Subcutaneous abdominal adipose tissue (tissue), 5 donors: ENCODE measurements at regions not wholly inside any gene's neighbourhood (a gene's known extent, or its start where the extent isn't known, plus 50 kb on each side); places are given as distances from the start of the nearest gene placed in this dataset.

Experiments used
- H3K27ac ChIP-seq: one replicate; pipeline ENCODE4 v1.7.0; 2013; ENCODE audit warnings: low read depth, mild to moderate bottlenecking, inconsistent platforms, low read length, moderate library complexity
- H3K27me3 ChIP-seq, 5 donors: one replicate each; pipeline ENCODE4 v1.7.0; 2013; ENCODE audit warnings: low read length in 5 of 5, inconsistent platforms in 1 of 5; ENCODE audit not compliant: control insufficient read depth in 5 of 5, insufficient read depth in 4 of 5
- H3K36me3 ChIP-seq, 5 donors: one replicate each; pipeline ENCODE4 v1.7.0; 2013; ENCODE audit warnings: low read length in 5 of 5; ENCODE audit not compliant: control insufficient read depth in 5 of 5, insufficient read depth in 5 of 5
- H3K4me1 ChIP-seq, 5 donors: one replicate each; pipeline ENCODE4 v1.7.0; 2013; ENCODE audit warnings: low read length in 5 of 5, mild to moderate bottlenecking in 3 of 5, moderate library complexity in 1 of 5; ENCODE audit not compliant: control insufficient read depth in 5 of 5, insufficient read depth in 5 of 5
- H3K4me3 ChIP-seq, 5 donors: one replicate each; pipeline ENCODE4 v1.7.0; 2013; ENCODE audit warnings: low read length in 5 of 5, low read depth in 1 of 5
- H3K9ac ChIP-seq, 5 donors: one replicate each; pipeline ENCODE4 v1.7.0; 2013; ENCODE audit warnings: low read length in 5 of 5, mild to moderate bottlenecking in 4 of 5, moderate library complexity in 3 of 5
- H3K9me3 ChIP-seq, 5 donors: one replicate each; pipeline ENCODE4 v1.7.0; 2013; ENCODE audit warnings: low read length in 5 of 5; ENCODE audit not compliant: control insufficient read depth in 5 of 5
- donor health status: healthy.
- donor health status: healthy.
- donor health status: healthy.
- donor health status: healthy.
- donor health status: healthy.

DNA sequence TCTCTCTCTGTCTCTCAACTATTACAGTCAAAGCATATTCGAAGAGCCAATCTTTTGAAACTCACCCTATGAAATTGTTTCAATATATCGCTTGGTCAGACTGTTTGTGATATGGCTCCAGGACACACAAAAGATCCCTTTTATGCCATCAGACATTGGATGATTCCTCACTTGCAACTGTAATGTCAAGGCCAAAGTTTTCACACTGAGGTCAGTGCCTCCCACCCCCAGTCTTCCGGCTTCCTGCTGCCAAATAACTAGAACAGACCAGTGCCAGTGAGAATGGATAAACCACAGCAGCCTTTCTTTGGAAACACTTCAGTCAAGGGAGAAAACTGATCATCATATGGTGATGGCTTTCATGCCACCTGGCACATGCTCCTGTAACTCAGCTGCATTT lies 321.9 kb upstream of the ZFHX3 start:
- no peak overlapping the region for H3K9ac ChIP-seq
- H3K9me3 ChIP-seq, result no peaks in the 10 kb centered on the region
- H3K4me1 ChIP-seq, result no peaks in the 10 kb centered on the region
- no peak overlapping the region for H3K27ac ChIP-seq
- no peaks in the 10 kb centered on the region for H3K36me3 ChIP-seq
- H3K4me3 ChIP-seq, result no peak overlapping the region
- H3K27me3 ChIP-seq, result peaks cover 0 to 4% (median 2%) of the 10 kb centered on the region in 5 donors

DNA sequence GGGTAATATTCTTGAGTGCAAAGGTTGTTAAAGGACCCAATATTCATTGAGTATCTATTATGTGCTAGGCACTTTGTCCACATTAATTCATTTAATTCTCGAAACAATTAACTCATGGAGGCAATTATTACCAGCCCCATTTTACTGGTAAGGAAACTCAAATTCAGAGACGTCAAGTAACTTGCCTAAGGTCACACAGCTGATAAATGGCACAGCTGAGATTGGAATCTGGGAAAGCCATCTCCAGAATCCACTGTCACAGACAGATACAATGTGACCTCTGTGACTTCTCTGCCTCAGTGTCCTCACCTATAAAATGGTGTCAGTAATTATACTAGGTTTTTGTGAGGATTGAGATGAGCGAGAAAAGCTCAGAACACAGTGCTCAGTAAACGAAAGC lies 320.8 kb upstream of the ZFHX3 start:
- no peak overlapping the region for H3K27ac ChIP-seq
- H3K4me1 ChIP-seq, result no peaks in the 10 kb centered on the region
- H3K36me3 ChIP-seq, result no peaks in the 10 kb centered on the region
- H3K9ac ChIP-seq, result no peak overlapping the region
- no peaks in the 10 kb centered on the region for H3K9me3 ChIP-seq
- no peak overlapping the region for H3K4me3 ChIP-seq
- peaks cover 0 to 6% (median 2%) of the 10 kb centered on the region in 5 donors for H3K27me3 ChIP-seq

GRCh38 chr16:73365016-73365551 lies 317.2 kb upstream of the ZFHX3 start:
- Histone ChIP-seq H3K27ac (no peak overlapping the region), H3K9ac (no peak overlapping the region), H3K9me3 (no peaks in the 10 kb centered on the region), H3K4me3 (no peak overlapping the region), H3K27me3 (peaks cover 0 to 6% (median 0%) of the 10 kb centered on the region in 5 donors), H3K36me3 (no peaks in the 10 kb centered on the region), H3K4me1 (no peaks in the 10 kb centered on the region)

DNA sequence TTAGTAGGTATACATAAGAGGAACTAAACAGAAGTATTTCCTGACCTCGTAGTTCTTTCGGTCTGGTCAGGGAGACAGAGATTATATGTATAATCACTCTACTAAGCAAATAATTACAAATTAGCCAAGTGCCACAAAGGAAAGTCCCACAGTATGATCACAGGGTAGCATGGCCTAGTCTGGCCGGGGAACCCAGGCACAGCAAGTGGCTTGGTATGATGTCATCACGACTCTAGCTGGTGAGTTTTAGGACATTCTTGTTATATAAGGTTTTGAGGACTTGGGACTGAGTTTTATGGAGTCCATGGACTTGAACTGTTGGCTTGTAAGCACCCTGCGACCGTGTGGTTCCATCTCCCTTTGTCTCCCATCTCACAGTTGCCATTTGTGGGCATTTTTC lies 316.5 kb upstream of the ZFHX3 start:
- no peak overlapping the region for H3K9ac ChIP-seq
- peaks cover 0 to 6% (median 0%) of the 10 kb centered on the region in 5 donors for H3K27me3 ChIP-seq
- H3K27ac ChIP-seq, result no peak overlapping the region
- H3K9me3 ChIP-seq, result no peaks in the 10 kb centered on the region
- no peak overlapping the region for H3K4me3 ChIP-seq
- H3K36me3 ChIP-seq, result no peaks in the 10 kb centered on the region
- no peaks in the 10 kb centered on the region for H3K4me1 ChIP-seq

DNA sequence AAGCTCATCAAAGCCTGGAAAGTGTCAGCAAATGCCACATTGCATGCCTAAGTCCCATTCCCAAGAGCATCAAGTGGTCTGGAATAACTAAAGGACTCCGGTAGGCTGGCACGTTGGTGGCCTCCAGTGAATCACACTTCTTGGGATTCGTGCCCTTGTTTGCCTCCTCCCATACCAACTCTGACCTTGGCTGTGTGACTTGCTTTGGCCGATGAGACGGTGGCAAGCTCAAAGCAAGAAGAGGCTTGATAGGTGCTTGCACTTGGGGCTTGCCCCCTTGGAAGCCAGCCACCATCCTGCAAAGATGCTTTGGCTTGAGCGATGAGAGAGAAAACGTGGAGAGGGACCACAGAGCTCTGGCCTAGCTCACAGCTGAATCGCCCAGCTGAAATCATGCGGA lies 313.1 kb upstream of the ZFHX3 start:
- no peak overlapping the region for H3K9ac ChIP-seq
- peaks cover 0 to 7% (median 0%) of the 10 kb centered on the region in 5 donors for H3K27me3 ChIP-seq
- no peak overlapping the region for H3K27ac ChIP-seq
- no peaks in the 10 kb centered on the region for H3K9me3 ChIP-seq
- H3K36me3 ChIP-seq, result no peaks in the 10 kb centered on the region
- no peak overlapping the region for H3K4me3 ChIP-seq
- H3K4me1 ChIP-seq, result no peaks in the 10 kb centered on the region

DNA sequence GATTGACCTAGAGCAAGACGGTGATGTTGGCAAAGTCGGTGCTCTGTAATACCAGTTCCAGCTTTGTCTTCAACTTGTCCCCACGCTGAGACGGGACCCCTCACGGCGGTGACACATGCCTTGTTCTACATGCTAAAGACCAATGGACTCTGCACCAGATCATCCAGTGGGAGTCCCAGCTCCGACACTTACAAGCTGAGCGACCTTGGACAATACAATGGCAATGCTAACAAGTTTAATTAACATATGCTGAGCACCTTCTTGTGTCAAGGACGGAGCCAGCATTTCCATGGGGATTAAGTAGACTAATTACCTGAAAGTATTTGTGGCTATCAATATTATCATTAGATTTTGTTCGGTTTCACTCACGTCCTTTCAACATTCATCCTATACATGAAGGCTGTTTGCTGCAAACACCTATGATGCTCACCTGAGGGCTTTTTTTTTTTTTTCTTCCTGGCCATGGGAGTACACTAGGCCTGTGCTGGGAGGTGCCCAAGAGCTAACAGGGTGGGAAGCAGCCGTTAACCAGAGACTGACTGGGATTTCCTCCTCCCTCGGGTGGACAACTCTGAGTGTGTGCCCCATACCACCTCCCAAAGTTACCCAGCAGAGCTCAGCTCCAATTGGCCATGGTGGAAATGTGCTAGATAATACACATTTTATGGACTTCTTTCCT lies 308.6 kb upstream of the ZFHX3 start:
- peaks cover 0 to 12% (median 7%) of the 10 kb centered on the region in 5 donors for H3K27me3 ChIP-seq
- H3K27ac ChIP-seq, result no peak overlapping the region
- no peak overlapping the region for H3K9ac ChIP-seq
- H3K4me1 ChIP-seq, result no peaks in the 10 kb centered on the region
- H3K4me3 ChIP-seq, result no peak overlapping the region
- no peaks in the 10 kb centered on the region for H3K9me3 ChIP-seq
- no peaks in the 10 kb centered on the region for H3K36me3 ChIP-seq

DNA sequence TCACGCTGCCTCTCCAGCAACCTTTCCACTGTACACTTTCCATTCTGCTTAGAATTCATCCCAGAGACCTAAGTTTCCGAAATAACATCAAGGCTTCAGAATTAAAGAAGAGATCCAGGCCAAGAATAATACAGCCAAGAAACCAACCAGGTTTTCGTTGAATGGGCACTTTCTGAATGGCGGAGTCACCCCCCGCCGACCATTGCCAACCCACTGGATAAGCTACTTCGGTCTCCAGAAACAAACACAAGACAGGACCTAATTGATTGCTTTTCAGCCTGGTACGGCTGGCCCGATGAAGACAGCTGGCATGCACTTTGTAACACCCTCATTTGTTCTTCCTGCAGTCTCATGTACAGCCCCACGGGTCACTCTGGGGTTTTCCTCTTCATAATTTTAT lies 308.1 kb upstream of the ZFHX3 start:
- H3K27me3 ChIP-seq, result peaks cover 0 to 12% (median 7%) of the 10 kb centered on the region in 5 donors
- no peak overlapping the region for H3K4me3 ChIP-seq
- no peaks in the 10 kb centered on the region for H3K4me1 ChIP-seq
- no peak overlapping the region for H3K27ac ChIP-seq
- H3K9me3 ChIP-seq, result no peaks in the 10 kb centered on the region
- no peak overlapping the region for H3K9ac ChIP-seq
- no peaks in the 10 kb centered on the region for H3K36me3 ChIP-seq

DNA sequence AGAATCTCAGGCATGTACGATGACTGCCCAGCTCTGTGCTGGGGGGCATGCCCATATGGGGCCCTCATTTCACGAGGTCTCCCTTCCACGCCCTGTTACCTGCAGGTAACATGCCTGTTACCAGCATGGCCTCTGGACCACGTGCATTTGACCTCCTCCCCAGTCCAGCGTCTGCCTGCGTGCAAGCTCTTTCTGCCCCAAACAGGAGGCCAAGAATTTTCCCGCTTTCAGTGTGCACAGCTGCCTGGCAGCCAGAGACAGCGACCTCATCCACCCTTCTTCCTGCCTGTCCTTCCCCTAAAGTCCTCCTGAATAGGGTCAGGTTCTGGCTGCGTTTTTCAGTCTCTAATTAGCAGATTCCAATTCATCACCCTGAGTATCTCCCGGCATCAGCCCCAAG lies 306.5 kb upstream of the ZFHX3 start:
- no peaks in the 10 kb centered on the region for H3K36me3 ChIP-seq
- no peak overlapping the region for H3K9ac ChIP-seq
- no peaks in the 10 kb centered on the region for H3K9me3 ChIP-seq
- no peak overlapping the region for H3K27ac ChIP-seq
- peaks cover 0 to 12% (median 7%) of the 10 kb centered on the region in 5 donors for H3K27me3 ChIP-seq
- no peak overlapping the region for H3K4me3 ChIP-seq
- no peaks in the 10 kb centered on the region for H3K4me1 ChIP-seq

GRCh38 chr16:73350707-73351452 lies 303.0 kb upstream of the ZFHX3 start:
- H3K4me1 ChIP-seq, result no peaks in the 10 kb centered on the region
- H3K36me3 ChIP-seq, result no peaks in the 10 kb centered on the region
- no peaks in the 10 kb centered on the region for H3K9me3 ChIP-seq
- H3K9ac ChIP-seq, result no peak overlapping the region
- H3K27ac ChIP-seq, result no peak overlapping the region
- H3K4me3 ChIP-seq, result no peak overlapping the region
- H3K27me3 ChIP-seq, result peaks cover 0 to 10% (median 5%) of the 10 kb centered on the region in 5 donors
